A549 (cell line): ENCODE measurements at regions not wholly inside any gene's neighbourhood (a gene's known extent, or its start where the extent isn't known, plus 50 kb on each side); places are given as distances from the start of the nearest gene placed in this dataset.

ENCODE experiments used
- CBX2 ChIP-seq: fragments of 200-600 bp; sonication (generic); IDR thresholded peaks from 2 replicates; pipeline ENCODE4 v1.6.1; 2016; ENCODE audit warnings: low read depth, mild to moderate bottlenecking, borderline replicate concordance
- CHD4 ChIP-seq: fragments of 200-600 bp; sonication (generic); IDR thresholded peaks from 2 replicates; pipeline ENCODE4 v1.6.1; 2016; ENCODE audit warnings: antibody characterized with exemption, mild to moderate bottlenecking, borderline replicate concordance
- KDM5A ChIP-seq: fragments of 200-600 bp; sonication (generic); IDR thresholded peaks from 2 replicates; pipeline ENCODE4 v1.6.1; 2016; ENCODE audit warnings: antibody characterized with exemption, mild to moderate bottlenecking
- POLR2AphosphoS2 ChIP-seq: conservative IDR thresholded peaks from 2 replicates; pipeline ENCODE4 v1.6.1; 2012; ENCODE audit warnings: low read length, improper control_type of control experiment, inconsistent platforms
- RAD21 ChIP-seq, 2 experiments: fragments of >200 bp in 1 of 2; sonication (Bioruptor Twin) in 1 of 2; formaldehyde crosslinking in 1 of 2; IDR thresholded peaks in 1 of 2; conservative IDR thresholded peaks in 1 of 2; 2 replicates in 1 of 2; 3 replicates in 1 of 2; pipeline ENCODE4 v1.6.1; 2012 to 2018; ENCODE audit warnings: inconsistent platforms in 1 of 2
- RNF2 ChIP-seq: fragments of 200-600 bp; sonication (generic); IDR thresholded peaks from 2 replicates; pipeline ENCODE4 v1.6.1; 2016; ENCODE audit warnings: low read depth, mild to moderate bottlenecking, antibody characterized with exemption, moderate library complexity, borderline replicate concordance
- TF ChIP-seq, protein P1 (sequence below): fragments of >200 bp; sonication (Bioruptor Twin); formaldehyde crosslinking; IDR thresholded peaks from 3 replicates; pipeline ENCODE4 v1.5.1; 2016
- TF ChIP-seq, protein P2 (sequence below): fragments of 450-650 bp; IDR thresholded peaks from 2 replicates; pipeline ENCODE4 v1.6.1; 2014; ENCODE audit warnings: antibody characterized with exemption

DNA sequence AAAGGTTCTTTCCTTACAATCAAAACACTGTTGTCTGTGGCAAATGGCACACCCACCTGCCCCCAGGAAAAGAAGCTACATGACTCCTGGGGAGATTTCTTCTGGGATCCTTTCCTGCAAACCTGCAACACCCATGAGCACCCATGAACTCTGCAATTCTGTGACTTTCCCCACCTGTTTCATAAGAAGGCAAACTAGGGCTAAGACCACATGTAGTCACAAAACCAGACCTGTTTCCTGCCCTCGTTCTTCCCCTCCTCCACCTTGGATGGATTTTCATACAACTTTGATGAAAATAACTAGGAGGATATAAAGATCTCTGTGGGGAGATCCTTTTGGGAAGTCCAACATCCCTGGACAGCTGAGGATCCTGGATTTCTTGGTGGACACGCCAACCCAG lies 1084.7 kb downstream of the BCL11B start:
- TF ChIP-seq KDM5A: no peak
- TF ChIP-seq, protein P1, sequence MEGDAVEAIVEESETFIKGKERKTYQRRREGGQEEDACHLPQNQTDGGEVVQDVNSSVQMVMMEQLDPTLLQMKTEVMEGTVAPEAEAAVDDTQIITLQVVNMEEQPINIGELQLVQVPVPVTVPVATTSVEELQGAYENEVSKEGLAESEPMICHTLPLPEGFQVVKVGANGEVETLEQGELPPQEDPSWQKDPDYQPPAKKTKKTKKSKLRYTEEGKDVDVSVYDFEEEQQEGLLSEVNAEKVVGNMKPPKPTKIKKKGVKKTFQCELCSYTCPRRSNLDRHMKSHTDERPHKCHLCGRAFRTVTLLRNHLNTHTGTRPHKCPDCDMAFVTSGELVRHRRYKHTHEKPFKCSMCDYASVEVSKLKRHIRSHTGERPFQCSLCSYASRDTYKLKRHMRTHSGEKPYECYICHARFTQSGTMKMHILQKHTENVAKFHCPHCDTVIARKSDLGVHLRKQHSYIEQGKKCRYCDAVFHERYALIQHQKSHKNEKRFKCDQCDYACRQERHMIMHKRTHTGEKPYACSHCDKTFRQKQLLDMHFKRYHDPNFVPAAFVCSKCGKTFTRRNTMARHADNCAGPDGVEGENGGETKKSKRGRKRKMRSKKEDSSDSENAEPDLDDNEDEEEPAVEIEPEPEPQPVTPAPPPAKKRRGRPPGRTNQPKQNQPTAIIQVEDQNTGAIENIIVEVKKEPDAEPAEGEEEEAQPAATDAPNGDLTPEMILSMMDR: no peak
- TF ChIP-seq RAD21 (conservative IDR thresholded peaks at IDR 0.05 in 1 of 2, IDR thresholded peaks at IDR 0.05 in 1 of 2): no peak
- TF ChIP-seq CHD4: no peak
- no peak for TF ChIP-seq RNF2
- TF ChIP-seq CBX2: no peak
- no peak for TF ChIP-seq POLR2AphosphoS2
- TF ChIP-seq, protein P2, sequence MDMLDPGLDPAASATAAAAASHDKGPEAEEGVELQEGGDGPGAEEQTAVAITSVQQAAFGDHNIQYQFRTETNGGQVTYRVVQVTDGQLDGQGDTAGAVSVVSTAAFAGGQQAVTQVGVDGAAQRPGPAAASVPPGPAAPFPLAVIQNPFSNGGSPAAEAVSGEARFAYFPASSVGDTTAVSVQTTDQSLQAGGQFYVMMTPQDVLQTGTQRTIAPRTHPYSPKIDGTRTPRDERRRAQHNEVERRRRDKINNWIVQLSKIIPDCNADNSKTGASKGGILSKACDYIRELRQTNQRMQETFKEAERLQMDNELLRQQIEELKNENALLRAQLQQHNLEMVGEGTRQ: no peak
